Kidney epithelial cell (primary cell): ENCODE measurements at regions not wholly inside any gene's neighbourhood (a gene's known extent, or its start where the extent isn't known, plus 50 kb on each side); places are given as distances from the start of the nearest gene placed in this dataset.

Source experiments
- DNase-seq: peaks from one replicate; pipeline ENCODE4 v3.0.0-alpha.2; 2010; ENCODE audit warnings: low read depth
- H3K27me3 ChIP-seq: 2 replicates; pipeline ENCODE4 v1.6.0; 2011; ENCODE audit warnings: low read length; ENCODE audit not compliant: control insufficient read depth, insufficient read depth
- H3K36me3 ChIP-seq: 2 replicates; pipeline ENCODE4 v1.5.1; 2011; ENCODE audit warnings: low read length; ENCODE audit not compliant: control insufficient read depth, insufficient read depth
- H3K4me3 ChIP-seq: 2 replicates; pipeline ENCODE4 v1.5.1; 2011; ENCODE audit warnings: low read depth, mild to moderate bottlenecking, control low read depth, low read length
- TF ChIP-seq, protein P1 (sequence below): IDR thresholded peaks from 2 replicates; pipeline ENCODE4 v1.5.1; 2011; ENCODE audit warnings: mild to moderate bottlenecking, moderate library complexity, low read length, control low read depth, inconsistent platforms; ENCODE audit not compliant: insufficient read depth, poor library complexity, severe bottlenecking

DNA sequence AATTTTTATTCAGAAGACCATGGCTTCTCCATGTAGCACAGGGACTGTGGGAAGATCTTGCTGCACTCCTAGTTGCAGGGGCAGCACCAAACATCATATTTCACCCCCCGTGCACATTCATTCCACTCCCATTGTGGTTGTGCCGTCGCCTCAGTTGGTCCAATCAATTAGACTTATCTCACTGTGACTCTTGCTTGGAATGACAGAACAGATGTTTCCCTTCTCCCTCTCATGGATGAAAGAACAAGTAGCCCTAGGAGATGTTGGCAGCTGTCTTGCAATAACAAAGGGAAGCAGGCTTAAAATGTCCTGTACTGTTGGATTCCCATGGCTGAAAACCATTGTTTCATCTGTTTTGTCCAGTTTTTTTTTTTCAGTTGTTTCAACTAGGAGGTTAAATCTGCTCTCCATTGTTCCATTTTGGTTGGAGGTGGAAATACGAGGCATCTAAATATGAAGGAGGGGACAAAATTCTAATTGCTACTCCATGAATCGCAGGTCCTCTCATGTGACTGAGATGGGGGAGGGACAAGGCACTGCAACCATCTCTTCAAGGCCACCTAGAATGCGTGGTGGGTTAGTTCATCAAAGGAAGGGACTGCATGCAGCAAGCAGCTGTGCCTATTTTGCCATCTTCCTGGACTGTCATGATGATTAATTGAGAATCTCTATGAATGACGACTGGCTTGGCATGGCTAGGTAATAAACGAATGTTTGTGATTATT lies 214.4 kb downstream of the NSG2 start:
- no peak for DNase-seq
- Histone ChIP-seq H3K27me3 (no peaks in the 10 kb centered on the region), H3K4me3 (no peak overlapping the region), H3K36me3 (no peaks in the 10 kb centered on the region)
- TF ChIP-seq, protein P1, sequence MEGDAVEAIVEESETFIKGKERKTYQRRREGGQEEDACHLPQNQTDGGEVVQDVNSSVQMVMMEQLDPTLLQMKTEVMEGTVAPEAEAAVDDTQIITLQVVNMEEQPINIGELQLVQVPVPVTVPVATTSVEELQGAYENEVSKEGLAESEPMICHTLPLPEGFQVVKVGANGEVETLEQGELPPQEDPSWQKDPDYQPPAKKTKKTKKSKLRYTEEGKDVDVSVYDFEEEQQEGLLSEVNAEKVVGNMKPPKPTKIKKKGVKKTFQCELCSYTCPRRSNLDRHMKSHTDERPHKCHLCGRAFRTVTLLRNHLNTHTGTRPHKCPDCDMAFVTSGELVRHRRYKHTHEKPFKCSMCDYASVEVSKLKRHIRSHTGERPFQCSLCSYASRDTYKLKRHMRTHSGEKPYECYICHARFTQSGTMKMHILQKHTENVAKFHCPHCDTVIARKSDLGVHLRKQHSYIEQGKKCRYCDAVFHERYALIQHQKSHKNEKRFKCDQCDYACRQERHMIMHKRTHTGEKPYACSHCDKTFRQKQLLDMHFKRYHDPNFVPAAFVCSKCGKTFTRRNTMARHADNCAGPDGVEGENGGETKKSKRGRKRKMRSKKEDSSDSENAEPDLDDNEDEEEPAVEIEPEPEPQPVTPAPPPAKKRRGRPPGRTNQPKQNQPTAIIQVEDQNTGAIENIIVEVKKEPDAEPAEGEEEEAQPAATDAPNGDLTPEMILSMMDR = no peak

DNA sequence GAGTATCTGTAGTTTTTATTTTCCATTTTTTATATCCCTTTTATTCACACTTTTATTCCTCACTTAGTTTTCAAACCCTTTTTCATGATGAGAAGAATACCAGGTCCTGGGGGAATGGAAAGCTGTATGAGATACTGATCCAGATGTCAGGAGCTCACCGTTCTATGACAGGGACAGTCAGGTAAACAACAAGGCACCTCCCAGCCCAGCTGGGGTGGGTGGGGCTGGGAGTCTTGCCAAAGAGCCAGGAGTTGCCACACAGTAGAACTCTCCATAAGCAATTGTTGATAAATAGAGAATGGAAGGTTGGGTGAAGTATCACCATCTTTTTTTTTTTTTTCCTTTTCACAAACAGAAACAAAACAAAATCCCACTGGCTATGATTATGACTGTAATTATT lies 225.8 kb downstream of the NSG2 start:
- no peak overlapping the region for H3K4me3 ChIP-seq

DNA sequence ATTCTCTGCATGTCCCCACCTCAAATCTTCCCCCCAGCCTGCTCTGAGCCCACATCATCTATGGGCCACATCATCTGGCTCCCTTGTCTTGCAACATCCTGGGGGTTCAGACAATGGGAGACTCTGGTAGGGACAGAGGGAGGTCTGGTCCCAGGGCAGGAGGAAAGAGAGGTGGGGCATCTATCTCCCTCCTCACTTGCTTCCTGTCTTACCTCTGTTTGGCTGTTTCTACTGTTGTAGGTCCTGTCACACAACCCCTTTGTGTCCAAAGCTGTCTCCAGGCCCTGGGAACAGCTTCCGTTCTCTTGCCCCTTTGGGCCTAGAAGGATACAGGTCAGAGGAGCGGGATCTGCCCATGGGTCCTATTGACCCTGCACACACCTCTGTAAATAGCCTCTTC lies 227.2 kb downstream of the NSG2 start:
- no peak for DNase-seq
- TF ChIP-seq, protein P1 = no peak
- Histone ChIP-seq H3K4me3 (no peak overlapping the region), H3K36me3 (no peaks in the 10 kb centered on the region), H3K27me3 (no peaks in the 10 kb centered on the region)

More for the DNA sequence above, 225.8 kb downstream of the NSG2 start:
- no peaks in the 10 kb centered on the region for H3K27me3 ChIP-seq
- no peak for DNase-seq
- TF ChIP-seq, protein P1 = no peak
- no peaks in the 10 kb centered on the region for H3K36me3 ChIP-seq

DNA sequence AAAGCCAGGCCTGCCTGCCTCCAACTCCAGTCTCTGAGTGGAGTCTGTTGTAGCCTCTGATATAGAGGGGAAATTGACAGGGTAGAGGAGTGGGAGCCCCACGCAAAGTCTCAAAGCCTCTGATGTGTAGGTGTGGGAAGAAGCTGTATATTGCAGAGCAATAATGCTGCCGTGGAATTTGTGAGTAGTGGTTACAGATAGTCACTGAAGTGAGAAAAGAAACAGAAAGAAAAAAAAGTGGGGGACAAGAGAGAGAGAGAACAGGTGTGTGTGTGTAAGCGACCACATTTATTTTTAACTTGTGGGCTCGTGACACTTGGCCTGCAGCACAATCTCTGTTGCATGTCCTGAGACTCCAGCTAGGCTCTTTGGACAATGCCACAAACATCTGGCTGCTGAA lies 227.8 kb downstream of the NSG2 start:
- H3K27me3 ChIP-seq = no peaks in the 10 kb centered on the region
- no peaks in the 10 kb centered on the region for H3K36me3 ChIP-seq
- TF ChIP-seq, protein P1 = no peak
- DNase-seq = no peak
- H3K4me3 ChIP-seq = no peak overlapping the region

DNA sequence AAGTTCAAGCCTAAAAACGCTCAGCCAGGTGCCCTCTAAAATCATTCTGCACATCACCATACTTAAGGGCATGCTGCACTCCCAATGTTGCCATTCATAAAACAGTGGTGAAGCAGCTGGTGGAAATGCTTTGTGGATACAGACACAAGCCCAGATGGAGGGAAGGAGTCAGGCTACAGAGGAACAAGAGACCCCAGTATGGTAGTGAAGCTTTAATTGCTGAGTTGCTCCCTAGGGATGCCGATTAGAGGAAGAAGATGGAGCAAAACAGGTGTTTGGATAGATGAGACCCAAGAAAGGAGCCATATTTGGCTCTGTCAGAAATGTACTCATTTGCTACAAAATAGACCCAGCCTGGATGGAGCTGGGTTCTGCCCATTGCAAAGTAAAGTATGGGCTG lies 230.5 kb downstream of the NSG2 start:
- Histone ChIP-seq H3K36me3 (no peaks in the 10 kb centered on the region), H3K4me3 (no peak overlapping the region), H3K27me3 (no peaks in the 10 kb centered on the region)
- TF ChIP-seq, protein P1 = no peak
- DNase-seq = no peak
